B cell (primary cell): ENCODE measurements at regions not wholly inside any gene's neighbourhood (a gene's known extent, or its start where the extent isn't known, plus 50 kb on each side); places are given as distances from the start of the nearest gene placed in this dataset.

ENCODE experiments used
- ATAC-seq: fragments of 200-7000 bp; cut with Tn5 transposase; one replicate; pipeline ENCODE4 v1.10.0; 2021; ENCODE audit warnings: low read depth, mild to moderate bottlenecking, moderate number of reproducible peaks, moderate library complexity
- CTCF ChIA-PET: fragments of 350-600 bp; sonication (Branson Sonifier 250); formaldehyde crosslinking; loops from one replicate; lab custom pipeline; 2021; ENCODE audit warnings: antibody characterized with exemption, inconsistent platforms; lab: Charles Lee
- POLR2A ChIA-PET: fragments of 350-600 bp; sonication (Branson Sonifier 250); formaldehyde crosslinking; loops from one replicate; lab custom pipeline; 2021; ENCODE audit warnings: antibody characterized with exemption; lab: Charles Lee
- DNase-seq: peaks from one replicate; pipeline ENCODE4 v3.0.0; 2013
- H2AFZ ChIP-seq: 2 replicates; pipeline ENCODE4 v1.6.1; 2012; ENCODE audit warnings: mild to moderate bottlenecking, low read depth, low read length; ENCODE audit not compliant: insufficient read depth, poor library complexity, severe bottlenecking
- H3K27ac ChIP-seq, 2 donors: 1 replicate in 1 of 2; 2 replicates in 1 of 2; pipeline ENCODE4 v1.5.1; 2012 to 2013; ENCODE audit warnings: low read length in 2 of 2, mild to moderate bottlenecking in 2 of 2, moderate library complexity in 1 of 2
- H3K27me3 ChIP-seq, 4 experiments: fragments of 200-600 bp in 1 of 4; sonication (generic) in 1 of 4; replicated peaks in 1 of 4; 1 replicate in 2 of 4; 2 replicates in 2 of 4; pipeline versions ENCODE4 v1.6.1 to v1.7.0; 2013 to 2016; ENCODE audit warnings: low read length in 3 of 4, mild to moderate bottlenecking in 2 of 4, mixed read lengths in 1 of 4, moderate library complexity in 1 of 4; ENCODE audit not compliant: insufficient read depth in 4 of 4, control insufficient read depth in 3 of 4; ENCODE audit errors: control extremely low read depth in 1 of 4
- H3K36me3 ChIP-seq, 2 experiments: replicated peaks in 1 of 2; 1 replicate in 1 of 2; 2 replicates in 1 of 2; pipeline versions ENCODE4 v1.6.1 to v1.7.1; 2013; ENCODE audit warnings: low read length in 1 of 2; ENCODE audit not compliant: insufficient read depth in 2 of 2, control insufficient read depth in 1 of 2; ENCODE audit errors: control extremely low read depth in 1 of 2, extremely low read depth in 1 of 2
- H3K4me1 ChIP-seq, 2 donors: fragments of 200-600 bp in 1 of 2; sonication (generic) in 1 of 2; 1 replicate in 1 of 2; 2 replicates in 1 of 2; pipeline versions ENCODE4 v1.5.1 to v1.6.1; 2013 to 2017; ENCODE audit warnings: low read length in 2 of 2; ENCODE audit not compliant: control insufficient read depth in 2 of 2, insufficient read depth in 2 of 2
- H3K4me2 ChIP-seq: replicated peaks from 2 replicates; pipeline ENCODE3; 2012; ENCODE audit warnings: mild to moderate bottlenecking, low read depth, low read length; ENCODE audit not compliant: poor library complexity, severe bottlenecking
- H3K4me3 ChIP-seq, 5 experiments: fragments of 200-600 bp in 1 of 5; sonication (generic) in 1 of 5; 1 replicate in 3 of 5; 2 replicates in 2 of 5; pipeline versions ENCODE4 v1.5.1 to v1.7.0; 2011 to 2016; ENCODE audit warnings: low read length in 4 of 5, mild to moderate bottlenecking in 4 of 5, low read depth in 2 of 5, control low read depth in 1 of 5, moderate library complexity in 1 of 5; ENCODE audit not compliant: insufficient read depth in 1 of 5; ENCODE audit errors: control extremely low read depth in 1 of 5, extremely low read depth in 1 of 5
- H3K79me2 ChIP-seq: fragments of 200-600 bp; sonication (generic); one replicate; pipeline ENCODE4 v1.6.0; 2016; ENCODE audit warnings: low read length; ENCODE audit not compliant: control insufficient read depth, insufficient read depth
- H3K9ac ChIP-seq: fragments of 200-600 bp; sonication (generic); 2 replicates; pipeline ENCODE4 v1.6.1; 2017; ENCODE audit warnings: mild to moderate bottlenecking, low read length, moderate library complexity
- H3K9me3 ChIP-seq, 3 donors: one replicate each; pipeline versions ENCODE4 v1.6.1 to v1.7.1; 2013; ENCODE audit warnings: low read length in 2 of 3; ENCODE audit not compliant: control insufficient read depth in 2 of 3, insufficient read depth in 1 of 3; ENCODE audit errors: control extremely low read depth in 1 of 3
- H4K20me1 ChIP-seq: 2 replicates; pipeline ENCODE4 v1.6.0; 2012; ENCODE audit warnings: mild to moderate bottlenecking, low read length; ENCODE audit not compliant: insufficient read depth, control insufficient read depth, poor library complexity, severe bottlenecking
- H3K27ac Mint-ChIP-seq: one replicate; pipeline ENCODE4 v1.8.0; 2021; ENCODE audit warnings: mixed read lengths
- H3K27me3 Mint-ChIP-seq: one replicate; pipeline ENCODE4 v1.8.0; 2021; ENCODE audit warnings: mixed read lengths
- H3K4me1 Mint-ChIP-seq: one replicate; pipeline ENCODE4 v1.8.0; 2021; ENCODE audit warnings: mixed read lengths
- H3K4me3 Mint-ChIP-seq: one replicate; pipeline ENCODE4 v1.8.0; 2021; ENCODE audit warnings: mixed read lengths
- H3K9me3 Mint-ChIP-seq: one replicate; pipeline ENCODE4 v1.8.0; 2022; ENCODE audit warnings: mixed read lengths; ENCODE audit not compliant: insufficient read depth
- CTCF ChIP-seq: fragments of 200-600 bp; IDR thresholded peaks from one replicate; pipeline ENCODE4 v1.8.0; 2022; ENCODE audit warnings: antibody characterized with exemption, mild to moderate bottlenecking
- EZH2 ChIP-seq: IDR thresholded peaks from 2 replicates; pipeline ENCODE4 v1.6.1; 2012; ENCODE audit warnings: borderline replicate concordance, low read depth, mild to moderate bottlenecking, moderate library complexity, low read length; ENCODE audit not compliant: insufficient read depth, poor library complexity, severe bottlenecking
- WGBS: methylation state at CpG from one replicate; pipeline ENCODE4 v1.1.5; 2013; ENCODE audit warnings: missing lambda C conversion rate; ENCODE audit not compliant: insufficient coverage; 5-methylcytosine and 5-hydroxymethylcytosine counted together
- intact Hi-C: fragments of 100-400 bp; cut with micrococcal nuclease; formaldehyde crosslinking; loops from one replicate; pipeline ENCODE4 v1.10.0; 2022

- TF ChIP-seq EZH2 (no peak), CTCF (no peak)
- Mint-ChIP-seq H3K4me1 (no peaks in the 10 kb centered on the region), H3K27ac (no peak overlapping the region), H3K27me3 (no peaks in the 10 kb centered on the region), H3K4me3 (no peak overlapping the region), H3K9me3 (peaks cover 2% of the 10 kb centered on the region)
- H3K27ac ChIP-seq: no peak overlapping the region
- no peak overlapping the region for H3K4me3 ChIP-seq
- POLR2A ChIA-PET: no interaction called here
- DNase-seq: no peak
- H3K9ac ChIP-seq: no peak overlapping the region
- no peaks in the 10 kb centered on the region for H3K36me3 ChIP-seq
- no peaks in the 10 kb centered on the region for H3K79me2 ChIP-seq
- no peaks in the 10 kb centered on the region for H3K4me1 ChIP-seq
- no peak overlapping the region for H3K4me2 ChIP-seq
- intact Hi-C loops: no loop called here
- no peaks in the 10 kb centered on the region for H3K27me3 ChIP-seq
- H2AFZ ChIP-seq: no peak overlapping the region
- peaks cover 0 to 1% (median 0%) of the 10 kb centered on the region in 3 donors for H3K9me3 ChIP-seq
- CTCF ChIA-PET: no interaction called here
- H4K20me1 ChIP-seq: no peaks in the 10 kb centered on the region
- ATAC-seq: no peak
Measured at GRCh38 chr11:103789952-103790351, 246.5 kb upstream of the DDI1 start.

- Mint-ChIP-seq H3K27ac (no peak overlapping the region), H3K9me3 (peaks cover 2% of the 10 kb centered on the region), H3K27me3 (peaks cover 7% of the 10 kb centered on the region), H3K4me1 (no peaks in the 10 kb centered on the region), H3K4me3 (no peak overlapping the region)
- no peaks in the 10 kb centered on the region for H3K79me2 ChIP-seq
- no peak for DNase-seq
- H3K27ac ChIP-seq: no peak overlapping the region
- H3K4me1 ChIP-seq: no peaks in the 10 kb centered on the region
- no peak for TF ChIP-seq EZH2
- TF ChIP-seq CTCF: no peak
- H3K9me3 ChIP-seq: peaks cover 0 to 1% (median 0%) of the 10 kb centered on the region in 3 donors
- ATAC-seq: no peak
- H3K27me3 ChIP-seq: no peaks in the 10 kb centered on the region
- WGBS: no CpG with 5 or more reads among the region's 1 CpG
- no peak overlapping the region for H3K4me2 ChIP-seq
- no peak overlapping the region for H3K9ac ChIP-seq
- H2AFZ ChIP-seq: no peak overlapping the region
- ChIA-PET CTCF (no interaction called here), POLR2A (no interaction called here)
- no peak overlapping the region for H3K4me3 ChIP-seq
- intact Hi-C loops: no loop called here
- no peaks in the 10 kb centered on the region for H4K20me1 ChIP-seq
- no peaks in the 10 kb centered on the region for H3K36me3 ChIP-seq
Measured at GRCh38 chr11:103792981-103793468, 243.4 kb upstream of the DDI1 start.
